Transverse colon (tissue), 4 donors: ENCODE measurements at regions not wholly inside any gene's neighbourhood (a gene's known extent, or its start where the extent isn't known, plus 50 kb on each side); places are given as distances from the start of the nearest gene placed in this dataset.

Experiments used
- DNase-seq: peaks from one replicate; pipeline ENCODE4 v3.0.0-alpha.2; 2019
- H3K27ac ChIP-seq, 4 donors: fragments of 200-600 bp; sonication (generic); 2 replicates each; pipeline ENCODE4 v1.5.1; 2016 to 2018; ENCODE audit warnings: inconsistent platforms in 4 of 4
- H3K27me3 ChIP-seq: fragments of 200-600 bp; sonication (generic); 2 replicates; pipeline ENCODE4 v1.5.1; 2017; ENCODE audit warnings: inconsistent platforms
- H3K36me3 ChIP-seq, 4 donors: fragments of 200-600 bp; sonication (generic); 2 replicates each; pipeline ENCODE4 v1.5.1; 2017 to 2019; ENCODE audit warnings: inconsistent platforms in 4 of 4
- H3K4me1 ChIP-seq, 4 donors: fragments of 200-600 bp; sonication (generic); 2 replicates each; pipeline ENCODE4 v1.5.1; 2017 to 2020; ENCODE audit warnings: inconsistent platforms in 4 of 4
- H3K4me3 ChIP-seq, 4 donors: fragments of 200-600 bp; sonication (generic); 1 replicate in 1 of 4; 2 replicates in 3 of 4; pipeline versions ENCODE4 v1.5.1 to v1.6.1; 2017 to 2019; ENCODE audit warnings: inconsistent platforms in 4 of 4
- H3K9me3 ChIP-seq, 2 donors: fragments of 200-600 bp; sonication (generic); 2 replicates each; pipeline ENCODE4 v1.5.1; 2017 to 2019; ENCODE audit warnings: inconsistent platforms in 2 of 2
- CTCF ChIP-seq, 5 experiments: fragments of 200-600 bp in 3 of 5; fragments of 450-650 bp in 2 of 5; sonication (generic) in 3 of 5; IDR thresholded peaks; 1 replicate in 2 of 5; 2 replicates in 3 of 5; pipeline ENCODE4 v1.5.1; 2016 to 2017; ENCODE audit warnings: antibody characterized with exemption in 5 of 5, inconsistent platforms in 3 of 5, mild to moderate bottlenecking in 2 of 5, moderate library complexity in 1 of 5
- EP300 ChIP-seq: sonication (generic); formaldehyde crosslinking; IDR thresholded peaks from one replicate; pipeline ENCODE4 v1.6.1; 2017; ENCODE audit warnings: antibody characterized with exemption, low read depth
- POLR2A ChIP-seq: fragments of 450-650 bp; IDR thresholded peaks from one replicate; pipeline ENCODE4 v1.6.1; 2016; ENCODE audit warnings: antibody characterized with exemption, mild to moderate bottlenecking, moderate library complexity
- POLR2AphosphoS5 ChIP-seq, 3 donors: sonication (generic); formaldehyde crosslinking; IDR thresholded peaks; one replicate each; pipeline ENCODE4 v1.6.1; 2016; ENCODE audit warnings: antibody characterized with exemption in 3 of 3
- WGBS, 2 donors: methylation state at CpG; one replicate each; pipeline ENCODE4 v1.1.5; 2018; ENCODE audit warnings: low coverage in 1 of 2; 5-methylcytosine and 5-hydroxymethylcytosine counted together
- in situ Hi-C, 4 donors: fragments of 200-750 bp; cut with MboI; loops; one replicate each; pipeline versions ENCODE4 v1.15.0 to v1.15.1; 2017; ENCODE audit warnings: low sequenced_read_pairs in 3 of 4, low pct_ligation_motif_present in 1 of 4, low pct_unique_long_range_greater_than_20kb in 1 of 4
- intact Hi-C: fragments of 100-400 bp; cut with DNase I; formaldehyde crosslinking; loops from one replicate; pipeline ENCODE4 v1.15.1; 2023; ENCODE audit warnings: low total_unique reads

DNA sequence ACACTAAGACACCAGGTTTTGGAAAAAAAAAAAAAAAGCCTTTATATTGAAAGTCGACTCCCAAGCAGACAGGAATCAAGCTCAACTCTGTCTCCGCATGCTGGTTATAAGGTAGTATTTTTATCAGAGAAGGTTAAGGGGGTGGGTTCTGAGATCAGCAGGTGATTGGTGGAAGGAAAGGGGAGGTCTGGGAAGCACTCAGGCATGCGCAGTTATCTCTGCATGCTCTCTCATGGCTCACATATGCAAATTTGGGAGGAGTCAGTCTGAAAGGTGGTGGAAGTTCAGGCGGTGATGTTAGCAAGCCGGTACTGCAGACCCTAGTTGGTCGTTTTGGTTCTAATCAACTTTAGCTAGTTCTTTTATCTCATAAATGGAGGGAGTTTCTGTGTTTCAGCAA is 357.6 kb upstream of the C16orf82 start:
- no peak overlapping the region for H3K27ac ChIP-seq
- no peak overlapping the region for H3K4me3 ChIP-seq
- no peaks in the 10 kb centered on the region for H3K36me3 ChIP-seq
- H3K4me1 ChIP-seq = no peaks in the 10 kb centered on the region
- intact Hi-C loops (no loop called here), in situ Hi-C loops (no loop called here)
- TF ChIP-seq EP300 (no peak), POLR2A (no peak), CTCF (IDR thresholded peaks at IDR 0.05) (no peak), POLR2AphosphoS5 (IDR thresholded peaks at IDR 0.05) (no peak)
- no peaks in the 10 kb centered on the region for H3K27me3 ChIP-seq
- DNase-seq = no peak
- WGBS, 2 donors = 54 to 62% methylated on average over 3 to 6 of the region's 6 CpGs
- H3K9me3 ChIP-seq = no peaks in the 10 kb centered on the region

- Histone ChIP-seq H3K4me3 (no peak overlapping the region), H3K27me3 (no peaks in the 10 kb centered on the region), H3K36me3 (no peaks in the 10 kb centered on the region), H3K9me3 (no peaks in the 10 kb centered on the region), H3K4me1 (no peaks in the 10 kb centered on the region), H3K27ac (no peak overlapping the region)
- 84 to 100% methylated on average over 1 to 2 of the region's 2 CpGs for WGBS, 2 donors
- in situ Hi-C loops = no loop called here
- DNase-seq = no peak
- intact Hi-C loops = no loop called here
- no peak for TF ChIP-seq POLR2AphosphoS5 (IDR thresholded peaks at IDR 0.05)
- TF ChIP-seq EP300 = no peak
- no peak for TF ChIP-seq CTCF (IDR thresholded peaks at IDR 0.05)
Measured at GRCh38 chr16:26709754-26710153, 357.0 kb upstream of the C16orf82 start.

DNA sequence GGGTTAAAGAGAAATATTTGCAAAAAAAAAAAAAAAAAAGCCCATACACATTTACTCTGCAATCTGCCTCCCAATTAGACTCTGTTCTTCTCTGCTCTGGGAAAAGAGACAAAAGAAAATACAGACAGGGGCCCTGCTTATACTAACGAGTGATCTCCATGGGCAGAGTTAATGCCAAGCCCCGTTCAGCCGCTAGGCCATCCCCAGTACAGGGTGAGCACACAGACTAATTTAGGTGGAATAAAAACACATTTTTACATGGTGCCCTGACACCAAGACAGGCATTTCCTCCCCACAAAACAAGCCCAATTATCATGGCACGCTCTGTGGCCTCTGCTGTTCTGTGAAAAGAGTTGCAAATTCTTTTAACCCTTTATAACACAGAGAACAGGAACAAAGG is 356.3 kb upstream of the C16orf82 start:
- Histone ChIP-seq H3K4me3 (no peak overlapping the region), H3K9me3 (no peaks in the 10 kb centered on the region), H3K27me3 (no peaks in the 10 kb centered on the region), H3K36me3 (no peaks in the 10 kb centered on the region), H3K4me1 (no peaks in the 10 kb centered on the region), H3K27ac (no peak overlapping the region)
- no peak for DNase-seq
- WGBS, 2 donors = 37% methylated on average over 4 of the region's 4 CpGs; no CpG with 5 or more reads in 1 of the 2 donors
- intact Hi-C loops (no loop called here), in situ Hi-C loops (no loop called here)
- no peak for TF ChIP-seq EP300
- TF ChIP-seq POLR2AphosphoS5 (IDR thresholded peaks at IDR 0.05) = no peak
- no peak for TF ChIP-seq CTCF (IDR thresholded peaks at IDR 0.05)
- no peak for TF ChIP-seq POLR2A

GRCh38 chr16:26712876-26713275 is 353.9 kb upstream of the C16orf82 start:
- Histone ChIP-seq H3K36me3 (no peaks in the 10 kb centered on the region), H3K27me3 (no peaks in the 10 kb centered on the region), H3K9me3 (no peaks in the 10 kb centered on the region), H3K4me3 (no peak overlapping the region), H3K27ac (no peak overlapping the region), H3K4me1 (no peaks in the 10 kb centered on the region)
- intact Hi-C loops = no loop called here
- in situ Hi-C loops = no loop called here
- TF ChIP-seq POLR2AphosphoS5 (IDR thresholded peaks at IDR 0.05) = no peak
- TF ChIP-seq POLR2A = no peak
- no peak for TF ChIP-seq EP300
- no peak for TF ChIP-seq CTCF (IDR thresholded peaks at IDR 0.05)
- no peak for DNase-seq
- 67 to 90% methylated on average over 4 to 6 of the region's 6 CpGs for WGBS, 2 donors
